PC-3 (cell line): ENCODE measurements at regions not wholly inside any gene's neighbourhood (a gene's known extent, or its start where the extent isn't known, plus 50 kb on each side); places are given as distances from the start of the nearest gene placed in this dataset.

ENCODE experiments used
- ATAC-seq: fragments of 200-7000 bp; cut with Tn5 transposase; 2 replicates; pipeline ENCODE4 v1.9.1; 2020; ENCODE audit warnings: mild to moderate bottlenecking, moderate library complexity
- BruUV-seq: library from RNA; stranded (reverse); fragments of 400-500 nt; replicated peaks from 2 replicates; lab custom pipeline; 2021; lab: Mats Ljungman, UMichigan
- CTCF ChIA-PET: fragments of 300-600 bp; sonication (Branson Sonifier 250); formaldehyde crosslinking; loops from one replicate; lab custom pipeline; 2022; ENCODE audit warnings: antibody characterized with exemption; lab: Charles Lee
- POLR2A ChIA-PET: fragments of 300-600 bp; sonication (Branson Sonifier 250); formaldehyde crosslinking; loops from one replicate; lab custom pipeline; 2022; ENCODE audit warnings: antibody characterized with exemption; ENCODE audit not compliant: unreplicated experiment; lab: Charles Lee
- DNase-seq: peaks from one replicate; pipeline ENCODE4 v3.0.0-alpha.2; 2015
- H2AFZ ChIP-seq: fragments of 300-600 bp; sonication (generic); 2 replicates; pipeline ENCODE4 v1.6.0; 2016; ENCODE audit warnings: antibody characterized with exemption, low read length
- H3F3A ChIP-seq: fragments of 300-600 bp; sonication (generic); one replicate; pipeline ENCODE4 v1.6.0; 2017; ENCODE audit warnings: antibody characterized with exemption, low read length, control low read depth, mild to moderate bottlenecking; ENCODE audit not compliant: unreplicated experiment
- H3K27ac ChIP-seq: fragments of 300-600 bp; sonication (generic); 2 replicates; pipeline ENCODE4 v1.5.1; 2016; ENCODE audit warnings: mild to moderate bottlenecking, low read length
- H3K27me3 ChIP-seq: fragments of 300-600 bp; sonication (generic); 2 replicates; pipeline ENCODE4 v1.6.1; 2016; ENCODE audit warnings: low read length, mixed read lengths
- H3K36me3 ChIP-seq: fragments of 300-600 bp; sonication (generic); 2 replicates; pipeline ENCODE4 v1.6.1; 2016; ENCODE audit warnings: low read depth, mixed run types, low read length, mixed read lengths
- H3K4me1 ChIP-seq: fragments of 300-600 bp; sonication (generic); 2 replicates; pipeline ENCODE4 v1.5.1; 2016; ENCODE audit warnings: low read length; ENCODE audit not compliant: insufficient read depth
- H3K4me2 ChIP-seq: fragments of 300-600 bp; sonication (generic); 2 replicates; pipeline ENCODE4 v1.6.0; 2016; ENCODE audit warnings: low read length
- H3K4me3 ChIP-seq: fragments of 300-600 bp; sonication (generic); 2 replicates; pipeline ENCODE4 v1.5.1; 2016; ENCODE audit warnings: mild to moderate bottlenecking, low read length, mixed read lengths
- H3K79me2 ChIP-seq: fragments of 300-600 bp; sonication (generic); 2 replicates; pipeline ENCODE4 v1.6.1; 2017; ENCODE audit warnings: low read length, mixed read lengths
- H3K9ac ChIP-seq: fragments of 300-600 bp; sonication (generic); 2 replicates; pipeline ENCODE4 v1.6.0; 2016; ENCODE audit warnings: mild to moderate bottlenecking, low read length
- H3K9me2 ChIP-seq: fragments of 300-600 bp; sonication (generic); replicated peaks from 2 replicates; pipeline ENCODE4 v1.6.1; 2016; ENCODE audit warnings: mixed run types, low read length, mixed read lengths
- H3K9me3 ChIP-seq: fragments of 300-600 bp; sonication (generic); 2 replicates; pipeline ENCODE4 v1.6.1; 2016; ENCODE audit warnings: low read length, mixed read lengths
- H4K20me1 ChIP-seq: fragments of 300-600 bp; sonication (generic); 2 replicates; pipeline ENCODE4 v1.6.1; 2016; ENCODE audit warnings: low read length, mixed read lengths
- CTCF ChIP-seq: fragments of 300-600 bp; sonication (generic); conservative IDR thresholded peaks from 2 replicates; pipeline ENCODE4 v1.5.1; 2017; ENCODE audit warnings: antibody characterized with exemption, low read depth, mild to moderate bottlenecking, low read length
- EZH2 ChIP-seq: fragments of 300-600 bp; sonication (generic); IDR thresholded peaks from one replicate; pipeline ENCODE4 v1.6.1; 2017; ENCODE audit warnings: antibody characterized with exemption, mild to moderate bottlenecking, low read length; ENCODE audit not compliant: unreplicated experiment
- EZH2phosphoT487 ChIP-seq: fragments of 300-600 bp; sonication (generic); IDR thresholded peaks from 2 replicates; pipeline ENCODE4 v1.6.1; 2018; ENCODE audit warnings: mild to moderate bottlenecking, antibody characterized with exemption, low read length, borderline replicate concordance
- intact Hi-C: fragments of 100-400 bp; cut with micrococcal nuclease; formaldehyde crosslinking; loops from 2 replicates; pipeline ENCODE4 v1.9.0; 2023

- ChIA-PET CTCF (no interaction called here), POLR2A (no interaction called here)
- Histone ChIP-seq H3F3A (no peaks in the 10 kb centered on the region), H3K9me2 (no peaks in the 10 kb centered on the region), H3K27me3 (no peaks in the 10 kb centered on the region), H3K4me3 (no peak overlapping the region), H3K27ac (no peak overlapping the region), H3K79me2 (no peaks in the 10 kb centered on the region), H3K36me3 (no peaks in the 10 kb centered on the region), H3K9me3 (no peaks in the 10 kb centered on the region), H4K20me1 (no peaks in the 10 kb centered on the region), H3K4me2 (no peak overlapping the region), H3K4me1 (no peaks in the 10 kb centered on the region), H2AFZ (no peak overlapping the region), H3K9ac (no peak overlapping the region)
- ATAC-seq, result no peak
- no peak for TF ChIP-seq CTCF
- TF ChIP-seq EZH2, result no peak
- no peak for TF ChIP-seq EZH2phosphoT487
- intact Hi-C loops, result no loop called here
- no peak for DNase-seq
- no TSS peak for BruUV-seq
Observed at GRCh38 chr19:31947436-31948115, 397.8 kb upstream of the ZNF507 start.

GRCh38 chr19:31952693-31953092, 392.7 kb upstream of the ZNF507 start:
- TF ChIP-seq EZH2phosphoT487, result no peak
- TF ChIP-seq CTCF, result no peak
- no peak for TF ChIP-seq EZH2
- H3K79me2 ChIP-seq, result no peaks in the 10 kb centered on the region
- H3K9me2 ChIP-seq, result no peaks in the 10 kb centered on the region
- no peak overlapping the region for H3K9ac ChIP-seq
- ATAC-seq, result no peak
- DNase-seq, result no peak
- ChIA-PET POLR2A (no interaction called here), CTCF (no interaction called here)
- H3K27ac ChIP-seq, result no peak overlapping the region
- intact Hi-C loops, result no loop called here
- no TSS peak for BruUV-seq
- H3K4me1 ChIP-seq, result no peaks in the 10 kb centered on the region
- no peaks in the 10 kb centered on the region for H3F3A ChIP-seq
- H4K20me1 ChIP-seq, result no peaks in the 10 kb centered on the region
- H3K4me3 ChIP-seq, result no peak overlapping the region
- H3K4me2 ChIP-seq, result no peak overlapping the region
- H3K36me3 ChIP-seq, result no peaks in the 10 kb centered on the region
- H3K9me3 ChIP-seq, result no peaks in the 10 kb centered on the region
- H2AFZ ChIP-seq, result no peak overlapping the region
- H3K27me3 ChIP-seq, result no peaks in the 10 kb centered on the region

- Histone ChIP-seq H3F3A (no peaks in the 10 kb centered on the region), H3K27ac (no peak overlapping the region), H4K20me1 (no peaks in the 10 kb centered on the region), H3K79me2 (no peaks in the 10 kb centered on the region), H3K9me3 (no peaks in the 10 kb centered on the region), H3K4me2 (no peak overlapping the region), H3K27me3 (no peaks in the 10 kb centered on the region), H3K36me3 (no peaks in the 10 kb centered on the region), H3K9ac (no peak overlapping the region), H3K4me3 (no peak overlapping the region), H3K9me2 (no peaks in the 10 kb centered on the region), H2AFZ (no peak overlapping the region), H3K4me1 (no peaks in the 10 kb centered on the region)
- POLR2A ChIA-PET, result no interaction called here
- intact Hi-C loops, result no loop called here
- CTCF ChIA-PET, result no interaction called here
- TF ChIP-seq EZH2phosphoT487, result no peak
- no peak for TF ChIP-seq EZH2
- no peak for TF ChIP-seq CTCF
- no TSS peak for BruUV-seq
- no peak for DNase-seq
- no peak for ATAC-seq
Observed at GRCh38 chr19:31955061-31955460, 390.3 kb upstream of the ZNF507 start.
